HL-60 (cell line): ENCODE measurements at regions not wholly inside any gene's neighbourhood (a gene's known extent, or its start where the extent isn't known, plus 50 kb on each side); places are given as distances from the start of the nearest gene placed in this dataset.

Source experiments
- DNase-seq, 2 experiments: peaks; one replicate each; pipeline ENCODE4 v3.0.0-alpha.2; 2010 to 2020; ENCODE audit warnings: low read depth in 1 of 2, low spot score in 1 of 2
- H3K27ac ChIP-seq: fragments of 250-450 bp; sonication (Bioruptor Pico); replicated peaks from 2 replicates; pipeline ENCODE4 v1.5.1; 2020; ENCODE audit warnings: mild to moderate bottlenecking, moderate library complexity
- H3K27me3 ChIP-seq: fragments of 250-450 bp; sonication (Bioruptor Pico); 2 replicates; pipeline ENCODE4 v1.5.1; 2021; ENCODE audit warnings: mild to moderate bottlenecking, moderate library complexity; ENCODE audit not compliant: insufficient read depth, poor library complexity, severe bottlenecking
- H3K4me3 ChIP-seq: replicated peaks from 2 replicates; pipeline ENCODE4 v1.5.1; 2011; ENCODE audit warnings: mild to moderate bottlenecking, control low read depth, low read length; ENCODE audit not compliant: insufficient read depth
- CTCF ChIP-seq: IDR thresholded peaks from one replicate; pipeline ENCODE4 v1.5.1; 2011; ENCODE audit warnings: low read length, control low read depth, inconsistent platforms; ENCODE audit not compliant: insufficient read depth
- GABPA ChIP-seq: IDR thresholded peaks from 2 replicates; pipeline ENCODE4 v1.6.1; 2012; ENCODE audit warnings: low read depth
- POLR2AphosphoS5 ChIP-seq: IDR thresholded peaks from 2 replicates; pipeline ENCODE4 v1.6.1; 2012; ENCODE audit warnings: low read depth
- REST ChIP-seq: IDR thresholded peaks from 2 replicates; pipeline ENCODE4 v1.6.1; 2012; ENCODE audit warnings: low read depth; ENCODE audit not compliant: insufficient replicate concordance
- SPI1 ChIP-seq: IDR thresholded peaks from 2 replicates; pipeline ENCODE4 v1.6.1; 2012; ENCODE audit warnings: low read depth, mild to moderate bottlenecking, borderline replicate concordance

GRCh38 chr11:120017582-120018150 is 120.2 kb downstream of the TRIM29 start:
- peaks cover 5% of the 10 kb centered on the region for H3K27me3 ChIP-seq
- TF ChIP-seq SPI1 (no peak), CTCF (no peak), GABPA (no peak), REST (no peak), POLR2AphosphoS5 (no peak)
- no peak overlapping the region for H3K4me3 ChIP-seq
- no peak for DNase-seq
- H3K27ac ChIP-seq = no peak overlapping the region

DNA sequence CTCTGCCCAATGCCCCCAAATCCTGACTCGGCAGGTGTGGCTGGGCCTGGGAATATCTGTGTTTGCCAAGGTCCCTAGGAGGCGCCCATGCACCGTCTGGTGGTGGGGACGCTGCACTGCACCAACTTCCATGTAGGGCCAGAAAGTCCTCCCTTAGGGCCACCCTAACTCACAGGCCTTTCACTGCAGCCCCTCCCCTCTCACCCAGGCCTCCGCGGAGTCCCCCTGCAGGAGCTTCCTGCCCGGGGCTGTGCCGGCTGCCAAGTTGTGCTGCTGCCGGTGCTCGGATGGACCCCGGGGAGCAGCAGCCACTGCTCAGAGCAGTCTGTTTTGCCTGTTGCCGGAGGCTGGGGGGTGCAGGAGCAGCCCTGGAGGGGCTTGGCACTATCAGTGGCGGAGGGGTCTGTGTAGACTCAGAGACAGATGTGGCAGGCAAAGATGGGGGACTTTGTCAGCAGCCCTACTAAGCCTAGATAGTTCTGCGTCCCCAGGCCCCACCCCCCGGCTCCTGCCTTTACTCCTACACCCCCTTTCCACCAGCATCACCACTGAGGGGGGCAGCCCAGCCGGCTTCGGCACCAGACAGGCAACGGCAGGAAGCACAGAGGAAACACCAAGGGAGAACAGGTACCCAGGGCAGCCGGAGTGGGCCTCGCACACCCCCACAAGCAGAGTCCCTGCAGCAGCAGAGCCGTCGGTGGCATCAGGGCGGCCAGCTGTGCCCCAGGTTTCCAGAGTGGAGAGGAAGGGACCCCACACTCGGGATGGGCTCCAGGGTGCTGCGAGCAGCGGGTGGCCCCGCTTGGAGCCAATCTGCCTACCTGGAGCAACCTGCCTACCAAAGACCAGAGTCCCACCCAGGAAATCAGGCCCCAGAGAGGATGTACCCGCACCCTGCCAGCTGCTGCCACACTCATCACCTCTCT is 124.3 kb downstream of the TRIM29 start:
- no peak overlapping the region for H3K4me3 ChIP-seq
- H3K27me3 ChIP-seq = peaks cover 13% of the 10 kb centered on the region
- H3K27ac ChIP-seq = no peak overlapping the region
- peak in 1 of 2 experiments; percentile 16 for DNase-seq
- TF ChIP-seq SPI1 (no peak), REST (no peak), GABPA (no peak), POLR2AphosphoS5 (no peak), CTCF (peak; percentile 40)

GRCh38 chr11:120012245-120012644 is 125.7 kb downstream of the TRIM29 start:
- peaks cover 18% of the 10 kb centered on the region for H3K27me3 ChIP-seq
- no peak overlapping the region for H3K27ac ChIP-seq
- H3K4me3 ChIP-seq = no peak overlapping the region
- TF ChIP-seq REST (no peak), POLR2AphosphoS5 (no peak), CTCF (no peak), GABPA (no peak), SPI1 (no peak)
- DNase-seq = no peak
